Left kidney (tissue), 1 donor: ENCODE measurements at regions not wholly inside any gene's neighbourhood (a gene's known extent, or its start where the extent isn't known, plus 50 kb on each side); places are given as distances from the start of the nearest gene placed in this dataset.

Experiments
- DNase-seq: peaks from one replicate; pipeline ENCODE4 v3.0.0-alpha.2; 2013

DNA sequence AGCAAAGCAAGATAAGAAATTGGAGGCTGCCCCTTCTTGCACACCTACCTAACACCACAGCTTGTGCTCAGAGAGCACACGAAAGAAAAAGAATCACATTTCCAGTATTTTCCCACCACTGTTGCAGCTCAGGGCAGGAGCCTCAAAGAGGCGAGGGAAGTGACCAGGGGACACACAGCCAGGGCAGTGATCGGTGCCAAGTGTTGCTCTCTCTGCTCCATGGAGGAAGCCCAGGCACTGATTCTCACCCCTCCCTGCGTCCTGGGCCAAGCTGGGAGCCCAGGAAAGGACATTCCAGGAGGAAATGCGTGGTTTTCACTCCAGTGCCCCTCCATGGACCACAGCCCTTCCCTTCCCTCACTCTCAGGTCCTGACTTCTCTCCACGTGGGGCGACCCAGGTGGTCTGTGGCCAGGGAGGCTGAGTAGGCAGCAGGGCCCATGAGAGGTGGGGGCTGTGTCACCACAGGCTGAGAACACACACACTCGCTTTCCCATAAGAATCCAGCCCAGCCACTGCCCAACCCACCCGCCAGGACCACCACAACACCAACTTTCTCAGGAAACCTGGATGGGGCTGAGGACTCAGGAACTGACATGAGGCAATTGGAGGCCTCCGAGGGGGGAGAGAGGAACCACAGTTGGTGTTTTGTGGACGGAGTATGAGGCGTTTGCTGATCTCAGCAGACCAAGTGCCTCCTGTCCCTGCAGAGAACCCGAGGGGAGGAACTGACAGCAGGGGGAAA lies 81.7 kb upstream of the MAFB start:
- no peak for DNase-seq

DNA sequence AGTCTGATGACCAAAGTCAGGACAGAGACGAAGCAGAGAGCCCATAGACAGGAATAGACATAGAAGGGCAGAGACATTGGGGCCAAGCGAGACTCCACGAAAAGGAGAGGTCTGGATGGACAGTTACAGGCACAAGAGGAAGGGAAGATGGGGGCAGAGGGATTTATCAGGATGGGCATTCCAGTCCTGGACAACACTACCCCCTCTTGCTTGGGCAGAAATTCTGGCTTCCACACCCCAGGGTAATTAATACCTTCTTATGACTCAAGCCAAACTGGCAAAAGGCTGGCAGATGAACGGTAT lies 82.2 kb upstream of the MAFB start:
- DNase-seq = no peak

DNA sequence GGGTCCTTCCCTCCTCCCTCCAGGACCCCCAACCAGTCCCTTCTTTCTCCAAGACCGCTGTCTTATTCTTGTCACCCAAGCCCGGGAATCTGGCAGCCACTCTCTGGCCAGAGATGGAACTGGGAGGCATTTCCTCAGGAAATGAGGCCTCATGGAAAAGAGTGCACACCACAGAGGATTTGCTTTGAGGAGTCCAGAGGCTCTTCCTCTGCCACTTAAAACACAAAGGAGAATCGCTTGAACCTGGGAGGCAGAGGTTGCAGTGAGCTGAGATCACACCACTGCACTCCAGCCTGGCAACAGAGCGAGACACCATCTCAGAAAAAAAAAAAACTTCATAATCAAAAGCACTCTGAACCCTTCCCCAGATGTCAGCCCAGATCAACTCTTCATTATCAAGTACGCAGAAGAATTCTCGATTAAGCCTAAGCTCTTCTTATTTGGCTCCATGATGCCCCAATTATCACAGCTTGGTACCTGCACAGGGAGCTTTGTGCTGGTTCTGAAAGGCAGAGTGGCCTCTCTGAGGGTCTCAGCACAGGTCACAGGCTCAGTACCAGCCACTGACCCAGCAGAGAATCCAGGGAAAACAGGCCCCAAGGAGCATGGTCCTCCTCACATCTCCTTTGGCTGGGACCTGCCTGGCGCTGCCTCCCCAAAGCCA lies 82.9 kb upstream of the MAFB start:
- DNase-seq = no peak

DNA sequence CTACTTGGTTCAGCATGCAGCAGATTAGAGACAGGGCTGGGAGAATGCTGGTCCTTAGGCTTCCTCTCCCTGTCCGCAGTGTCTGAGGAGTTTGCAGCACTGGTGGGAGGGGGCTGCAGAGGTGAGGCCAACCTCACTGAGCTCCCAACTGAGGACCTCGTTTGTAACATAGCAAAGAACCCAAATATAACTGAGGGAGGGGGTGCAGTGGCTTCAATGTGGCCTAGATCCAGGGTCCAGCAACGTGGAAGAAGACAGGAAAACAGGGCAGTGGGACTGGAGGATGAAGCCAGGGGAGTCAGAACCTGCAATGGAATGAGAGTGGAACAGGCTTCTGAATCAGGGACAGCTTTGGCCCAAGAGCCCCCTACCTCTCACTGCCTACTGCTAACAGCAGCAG lies 84.3 kb upstream of the MAFB start:
- DNase-seq = no peak

DNA sequence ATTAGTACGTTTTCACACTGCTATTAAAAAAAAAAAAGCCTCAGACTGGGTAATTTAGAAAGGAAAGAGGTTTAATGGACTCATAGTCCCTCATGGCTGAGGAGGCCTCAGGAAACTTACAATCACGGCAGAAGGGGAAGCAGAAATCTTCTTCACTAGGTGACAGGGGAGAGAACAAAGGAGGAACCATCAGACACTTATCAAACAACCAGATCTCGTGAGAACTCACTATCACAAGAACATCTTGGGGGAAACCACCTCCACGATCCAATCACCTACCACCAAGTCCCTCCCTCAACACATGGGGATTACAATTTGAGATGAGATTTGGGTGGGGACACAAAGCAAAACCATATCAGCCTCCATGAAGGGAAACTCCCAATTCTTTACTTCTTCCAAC lies 85.2 kb upstream of the MAFB start:
- DNase-seq = no peak

DNA sequence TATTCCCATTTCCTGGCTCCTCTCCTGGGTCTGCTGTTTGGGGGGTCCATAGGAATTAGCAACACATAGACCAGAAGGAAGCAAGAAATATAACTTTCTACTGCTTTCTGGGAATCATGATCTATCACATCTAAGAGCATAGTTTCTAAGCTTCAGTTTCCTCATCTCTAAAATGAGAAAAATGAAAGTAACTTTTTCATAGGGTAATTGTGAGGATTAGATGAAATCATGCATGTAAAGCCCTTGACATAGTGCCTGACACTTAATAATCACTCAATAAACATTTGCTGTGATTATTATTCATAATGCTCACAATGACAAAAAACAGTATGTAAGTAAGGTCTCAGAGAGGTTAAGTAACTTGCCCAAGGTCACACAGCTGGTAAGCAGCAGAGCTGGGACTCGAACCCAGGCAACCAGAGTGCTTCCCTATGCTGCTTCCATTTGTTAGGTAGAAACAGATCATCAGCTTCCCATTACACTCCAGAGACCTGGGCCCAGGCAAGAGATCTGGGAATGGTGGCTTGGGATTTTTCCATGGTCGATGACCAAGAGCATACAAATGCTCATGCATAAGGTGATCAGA lies 86.6 kb upstream of the MAFB start:
- no peak for DNase-seq

DNA sequence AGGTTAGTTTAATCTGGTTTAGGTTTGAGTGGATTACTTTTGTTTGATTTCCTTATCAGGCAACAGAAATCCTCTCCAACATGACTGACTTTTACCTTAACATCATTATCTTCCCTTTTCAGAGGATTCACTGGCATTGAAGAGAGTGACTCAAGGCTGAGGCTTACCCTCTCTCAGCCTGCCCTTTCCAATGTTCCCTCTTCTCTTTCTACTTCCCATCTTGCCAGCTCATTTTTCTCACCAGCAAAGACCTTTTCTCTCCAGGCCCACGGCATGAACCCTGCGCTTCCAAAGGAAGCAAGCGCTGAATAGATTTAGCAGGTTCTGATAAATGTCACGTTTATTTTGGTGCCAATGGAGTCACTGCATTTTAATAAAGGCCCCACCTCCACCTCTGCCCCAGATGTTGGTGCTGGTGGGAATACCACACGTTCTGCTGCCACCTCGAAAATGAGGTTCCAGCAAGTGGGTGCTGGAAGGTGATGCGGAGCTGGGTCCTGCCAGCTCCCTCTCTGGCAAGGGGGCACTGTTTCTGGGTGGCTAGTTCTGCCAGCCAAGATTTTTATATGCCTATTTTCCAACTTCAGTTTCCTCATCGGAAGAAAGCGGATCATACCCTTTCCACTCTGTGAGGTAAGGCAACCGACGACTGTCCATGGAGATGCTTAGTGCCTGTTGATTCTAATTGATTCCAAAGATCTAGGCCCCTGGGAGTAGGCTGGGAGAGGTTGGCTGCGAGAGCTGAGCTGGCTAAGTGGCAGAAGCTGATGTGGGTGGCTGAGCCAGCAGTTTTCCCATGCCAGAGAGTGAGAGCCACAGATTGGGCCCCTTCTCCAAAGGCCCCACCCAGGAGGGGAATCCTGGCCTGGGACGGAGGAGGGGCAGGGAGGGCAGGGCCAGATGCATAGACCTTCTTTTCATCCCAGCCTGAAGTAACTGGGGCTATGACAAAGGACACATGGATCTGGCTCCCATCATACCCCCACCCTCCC lies 87.7 kb upstream of the MAFB start:
- DNase-seq = no peak

DNA sequence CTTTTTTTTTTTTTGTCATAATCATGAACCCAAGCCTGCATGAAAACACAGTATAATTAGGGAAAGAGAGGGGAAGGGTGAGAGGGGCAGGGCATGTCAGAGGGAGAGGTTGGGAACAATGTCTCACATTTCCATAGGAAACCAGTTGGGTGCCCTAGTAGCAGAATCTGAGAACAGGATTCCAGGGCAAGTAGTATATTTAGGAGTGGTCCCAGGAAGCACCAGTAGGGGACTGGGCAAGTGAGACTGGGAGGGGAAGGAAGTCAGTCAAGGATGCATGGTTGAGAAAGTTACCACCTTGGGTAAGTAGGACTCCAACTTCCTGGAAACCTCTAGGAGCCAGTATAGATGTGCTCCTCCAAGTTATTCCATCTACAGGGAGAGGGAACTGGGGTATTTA lies 88.6 kb upstream of the MAFB start:
- DNase-seq = no peak

DNA sequence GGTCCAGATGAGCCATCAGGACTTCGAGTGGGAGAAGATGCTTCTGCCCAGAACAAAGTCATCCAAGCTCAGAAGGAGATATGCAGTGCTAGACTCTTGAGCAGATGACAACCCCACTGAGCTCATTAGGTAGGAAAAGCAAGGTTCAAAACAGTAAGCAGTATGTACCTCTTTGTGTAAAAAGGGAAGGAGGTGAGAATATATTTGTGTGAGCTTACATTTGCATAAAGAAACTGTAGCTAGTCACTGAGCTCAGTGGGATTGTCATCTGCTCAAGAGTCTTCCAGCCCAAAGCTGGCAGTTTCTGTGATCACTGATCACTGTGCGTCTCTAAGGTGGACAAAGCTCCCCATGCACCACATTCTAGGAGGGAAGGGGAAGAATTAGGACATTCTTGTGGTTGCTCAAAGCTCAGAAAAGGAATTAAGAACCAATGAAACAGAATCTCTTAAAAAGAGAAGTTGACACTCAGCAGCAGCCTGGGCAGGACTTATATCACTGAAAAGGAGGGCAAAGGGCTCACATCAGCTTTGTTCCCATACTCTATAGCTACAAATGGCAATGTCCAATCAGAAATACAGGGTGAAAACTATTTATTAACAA lies 90.0 kb upstream of the MAFB start:
- no peak for DNase-seq

DNA sequence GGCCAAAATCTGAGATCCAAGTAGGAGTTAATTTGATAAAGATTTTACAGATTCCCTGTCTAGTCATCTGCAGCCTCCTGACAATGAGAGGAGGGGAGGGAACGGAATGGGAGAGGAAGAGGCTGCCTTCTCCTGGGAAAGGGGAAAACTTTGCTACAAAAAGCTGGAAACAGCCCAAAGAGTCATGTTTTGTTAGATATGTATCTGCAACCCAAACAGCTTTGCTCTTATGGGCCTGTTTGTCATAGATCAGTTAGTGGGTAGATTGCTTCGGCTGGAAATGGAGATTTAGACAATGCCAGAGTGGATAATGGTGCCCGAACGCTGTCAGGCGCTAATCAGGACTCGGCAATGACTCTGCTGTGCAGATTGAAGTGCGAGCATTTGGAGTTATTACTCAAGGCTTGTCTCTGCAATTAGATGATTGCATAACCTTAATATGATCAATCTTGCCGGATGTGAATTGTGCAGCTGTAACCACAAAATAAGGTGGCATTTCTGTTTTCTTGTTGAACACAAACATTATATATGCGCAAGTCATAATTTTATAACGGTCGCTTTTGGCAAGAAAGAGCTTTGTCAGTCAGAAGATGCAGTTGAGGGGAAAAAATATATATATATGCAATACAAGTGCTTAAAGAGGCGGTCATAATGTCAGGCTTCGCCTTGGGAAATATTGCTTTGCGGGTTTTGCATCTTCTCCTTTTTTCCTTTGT lies 92.4 kb upstream of the MAFB start:
- DNase-seq = no peak

DNA sequence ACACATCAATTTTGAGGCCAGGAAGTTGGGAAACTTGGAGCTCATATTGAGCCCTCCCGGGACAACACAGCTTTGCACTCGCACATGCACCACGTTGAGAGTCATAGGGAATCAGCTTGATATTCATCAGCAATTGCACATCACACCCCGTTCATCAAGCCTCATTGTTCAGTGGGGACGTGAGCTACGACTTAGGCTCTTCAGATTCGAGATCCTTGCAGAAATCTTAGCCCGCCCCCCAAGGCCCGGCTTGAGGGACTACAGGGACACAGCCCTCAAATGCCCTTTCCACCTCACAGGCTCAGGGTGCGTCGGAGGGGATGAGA lies 93.0 kb upstream of the MAFB start:
- no peak for DNase-seq

DNA sequence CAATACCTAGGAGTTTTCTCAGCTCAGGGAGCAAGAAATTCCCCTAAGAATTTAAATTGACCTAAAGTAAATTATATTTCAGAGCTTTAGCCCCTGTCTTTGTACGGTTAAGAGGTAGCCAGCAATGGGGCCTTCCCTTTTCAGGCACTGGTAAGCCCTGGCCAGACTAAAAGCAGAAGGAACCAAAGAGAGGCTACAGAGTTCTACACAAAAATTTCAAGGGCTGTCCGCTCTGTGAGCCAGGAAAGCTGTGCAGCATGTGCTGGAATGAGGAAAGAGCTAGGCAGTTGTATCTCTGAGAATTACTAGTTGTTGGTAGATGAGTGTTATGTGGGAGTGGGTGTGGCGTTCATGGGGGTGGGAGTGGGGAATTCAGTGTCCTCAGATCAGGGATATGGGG lies 96.3 kb upstream of the MAFB start:
- no peak for DNase-seq

DNA sequence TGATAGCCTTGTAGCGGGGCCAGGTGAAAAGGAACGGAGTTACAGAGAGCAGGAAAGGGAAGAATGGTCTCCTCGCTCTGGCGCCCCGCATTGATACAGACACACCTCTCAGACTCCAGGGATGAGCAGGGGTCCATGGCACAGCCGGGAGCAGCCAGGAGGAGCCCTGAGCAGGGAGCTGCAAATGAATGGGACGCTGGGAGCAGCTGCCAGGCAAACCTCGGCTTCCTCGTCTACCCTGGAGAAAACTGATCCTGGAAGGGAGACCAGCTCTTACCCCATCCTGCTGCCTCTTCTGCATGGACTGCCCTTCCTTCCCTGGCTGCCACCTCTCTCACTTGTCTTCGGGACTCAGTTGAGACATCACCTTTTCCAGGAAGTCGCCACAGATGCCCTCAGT lies 97.3 kb upstream of the MAFB start:
- DNase-seq = no peak

DNA sequence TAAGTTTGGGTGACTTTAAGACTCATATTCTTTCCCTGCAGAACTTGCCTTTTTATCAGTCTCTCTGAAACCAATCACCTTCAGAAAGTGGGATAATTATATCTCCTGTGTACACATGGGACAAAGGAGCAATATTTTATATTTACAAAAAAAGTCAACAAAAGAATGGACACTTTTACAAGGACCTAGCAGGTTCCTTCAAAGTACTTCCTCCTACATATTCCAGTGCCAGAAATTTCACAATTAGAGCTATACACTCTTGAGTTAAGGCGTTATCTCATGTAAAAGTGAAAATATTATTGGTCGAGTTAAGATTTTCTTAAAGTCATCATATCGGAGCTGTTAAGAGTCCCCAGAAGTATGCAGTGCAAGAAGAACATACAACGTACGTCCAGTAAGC lies 98.9 kb upstream of the MAFB start:
- DNase-seq = no peak

DNA sequence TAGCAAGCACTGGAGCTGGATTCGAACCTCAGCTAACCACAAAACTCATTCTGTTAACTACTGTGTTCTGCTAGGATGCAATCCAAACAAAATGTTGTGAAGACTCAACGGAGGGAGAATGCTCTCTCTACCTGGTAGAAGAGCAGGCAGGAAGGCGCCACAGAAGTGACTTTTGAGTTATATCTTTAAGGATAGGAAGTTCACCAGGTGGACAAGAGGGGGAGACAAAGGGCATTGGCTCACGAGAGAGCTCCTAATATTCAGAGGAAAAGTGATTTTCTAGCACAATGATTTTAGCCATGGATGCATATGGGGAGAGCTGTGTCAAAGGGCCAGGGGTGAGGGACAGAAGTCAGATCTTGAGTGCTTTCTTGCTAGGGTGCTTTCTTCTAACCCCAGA lies 108.4 kb upstream of the MAFB start:
- no peak for DNase-seq

DNA sequence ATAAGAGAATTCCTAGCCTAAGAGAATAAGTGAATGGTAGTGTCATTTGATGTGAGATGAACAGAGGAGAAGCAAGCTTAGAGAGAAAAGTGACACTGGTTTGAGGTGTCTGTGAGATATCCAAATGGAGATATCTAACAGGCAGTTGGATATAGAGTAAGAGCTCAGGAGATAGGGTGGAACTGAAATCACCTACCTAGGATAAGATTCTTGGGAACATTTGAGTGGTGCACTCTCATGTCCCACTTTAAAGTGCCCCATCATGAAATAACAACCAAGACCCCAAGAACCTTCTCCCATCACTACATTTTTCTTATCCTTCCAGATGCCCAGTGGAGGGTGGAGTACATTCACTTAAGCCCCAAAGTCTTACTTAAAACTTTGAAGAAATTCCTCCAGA lies 109.0 kb upstream of the MAFB start:
- DNase-seq = no peak

DNA sequence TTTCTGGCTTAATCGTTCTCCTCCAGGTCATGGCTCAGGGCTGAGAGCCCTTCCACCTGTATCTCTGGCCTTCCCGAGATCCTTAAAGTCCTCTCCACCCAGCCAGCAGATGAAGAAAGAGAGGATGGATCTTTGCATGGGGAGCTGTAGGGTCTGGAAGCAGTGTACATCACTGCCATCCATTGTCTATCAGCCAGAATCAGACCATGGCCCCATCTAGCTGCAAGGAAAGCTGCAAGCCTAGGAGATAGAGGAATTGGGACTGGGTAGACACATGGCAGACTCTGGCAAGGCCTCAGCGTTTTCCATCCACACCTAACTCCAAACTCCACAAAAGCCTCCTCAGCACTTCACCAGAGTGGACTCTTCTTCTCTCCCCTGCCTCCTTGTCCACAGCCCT lies 113.8 kb upstream of the MAFB start:
- DNase-seq = no peak

DNA sequence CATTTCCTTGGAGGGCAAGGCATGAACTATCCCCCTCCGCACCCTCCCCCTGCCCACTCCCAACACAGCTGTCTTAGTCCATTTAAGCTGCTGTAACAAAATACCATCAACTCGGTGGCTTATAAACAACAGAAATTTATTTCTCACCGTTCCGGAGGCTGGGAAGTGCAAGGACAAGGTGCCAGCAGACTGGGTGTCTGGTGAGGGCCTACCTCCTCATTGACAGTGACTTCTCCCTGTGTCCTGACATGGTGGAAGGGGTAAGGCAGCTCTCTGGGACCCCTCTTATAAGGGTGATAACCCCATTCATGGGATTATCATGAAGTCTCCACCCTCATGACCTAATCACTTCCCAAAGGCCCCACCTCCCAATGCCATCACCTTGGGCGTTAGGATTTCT lies 114.3 kb upstream of the MAFB start:
- no peak for DNase-seq

DNA sequence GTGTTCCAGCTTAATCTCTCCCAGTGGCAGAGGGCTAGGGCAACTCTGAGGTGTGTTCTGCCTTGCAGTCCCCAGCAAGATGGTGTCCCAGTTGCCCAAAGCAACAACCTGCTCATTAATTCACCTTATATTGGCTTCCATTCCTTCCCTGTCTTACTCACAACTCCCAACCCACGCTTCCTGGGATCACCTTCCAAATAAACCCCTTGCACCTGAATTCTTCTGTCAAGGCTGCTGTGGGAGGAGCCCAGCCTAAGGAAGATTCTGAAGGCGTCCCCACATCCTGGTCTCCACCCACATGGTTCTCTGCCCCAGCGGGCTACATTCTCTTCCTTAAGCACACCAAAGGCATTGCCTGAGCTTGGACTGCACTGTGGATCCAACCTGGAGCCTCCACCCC lies 116.6 kb upstream of the MAFB start:
- no peak for DNase-seq

DNA sequence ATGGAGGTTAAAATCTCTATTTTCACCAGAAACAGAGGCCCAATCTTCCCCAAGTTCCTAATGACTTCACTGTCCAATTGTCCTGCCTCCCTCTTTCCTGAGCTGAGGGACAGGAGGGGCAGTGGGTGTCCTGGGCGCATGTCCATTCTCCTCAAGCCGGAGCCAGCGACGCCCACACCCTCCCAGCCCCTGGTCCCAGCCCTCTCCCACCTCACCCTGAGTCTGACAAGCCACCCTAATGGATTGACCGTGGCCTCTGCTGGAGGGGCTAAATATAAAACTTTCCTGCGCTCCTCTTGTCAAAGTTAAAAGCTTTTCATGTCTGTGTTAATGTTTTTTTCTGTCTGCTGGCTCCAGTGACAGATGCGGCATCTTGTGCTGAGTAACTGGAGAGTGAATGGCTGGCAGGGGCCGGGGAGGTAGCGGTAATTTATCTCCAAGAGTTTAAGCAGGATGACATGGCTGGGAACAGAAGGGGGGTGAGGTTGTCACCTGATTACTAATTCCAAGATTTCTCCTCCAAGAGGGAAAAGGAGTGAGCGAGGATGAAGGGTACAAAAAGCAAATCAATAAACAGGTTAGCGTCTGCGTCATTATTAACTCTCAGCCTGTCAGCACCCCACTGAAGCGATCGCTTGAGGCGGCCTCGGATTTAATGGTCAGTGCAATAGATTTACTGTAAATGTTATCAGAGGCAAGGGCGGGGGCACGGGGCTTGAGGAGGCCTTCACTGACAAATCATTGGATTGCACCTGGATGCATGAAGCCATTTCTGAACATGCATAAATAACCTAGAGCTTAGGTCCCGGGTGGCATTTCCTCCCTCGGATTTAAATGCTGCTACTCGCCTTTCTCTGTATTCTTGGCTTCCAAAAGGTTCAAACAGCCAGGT lies 118.1 kb upstream of the MAFB start:
- DNase-seq = peak; percentile 52

DNA sequence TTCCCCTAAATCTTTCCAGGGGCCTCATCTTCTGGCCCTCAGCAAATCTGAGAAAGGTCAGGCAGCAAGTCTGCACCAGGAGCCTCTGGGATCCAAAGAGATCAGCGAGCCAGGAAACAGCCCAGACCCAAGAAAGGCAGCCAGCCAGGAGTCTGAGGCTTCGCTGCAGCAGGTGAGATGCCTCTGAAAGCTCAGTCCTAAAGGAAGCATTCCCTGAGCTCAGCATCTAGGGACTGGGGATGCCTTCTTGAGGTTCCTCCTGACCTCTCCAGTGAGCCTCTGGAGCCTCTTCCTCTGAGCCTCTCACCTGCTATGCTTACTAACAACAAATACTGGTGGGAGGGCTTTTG lies 118.8 kb upstream of the MAFB start:
- DNase-seq = no peak
